H1 (cell line): ENCODE measurements at regions not wholly inside any gene's neighbourhood (a gene's known extent, or its start where the extent isn't known, plus 50 kb on each side); places are given as distances from the start of the nearest gene placed in this dataset.

ENCODE experiments used
- BRCA1 ChIP-seq: IDR thresholded peaks from 2 replicates; pipeline ENCODE4 v1.6.1; 2012; ENCODE audit warnings: low read depth, low read length, improper control_type of control experiment
- CHD7 ChIP-seq: fragments of 300-600 bp; sonication (generic); IDR thresholded peaks from 2 replicates; pipeline ENCODE4 v1.7.1; 2012; ENCODE audit warnings: low read length, moderate library complexity, mild to moderate bottlenecking, inconsistent platforms; ENCODE audit not compliant: insufficient replicate concordance
- EP300 ChIP-seq, 2 experiments: IDR thresholded peaks; 1 replicate in 1 of 2; 2 replicates in 1 of 2; pipeline ENCODE4 v1.6.1; 2011 to 2012; ENCODE audit warnings: low read depth in 2 of 2, low read length in 2 of 2, mild to moderate bottlenecking in 2 of 2, borderline replicate concordance in 1 of 2, inconsistent platforms in 1 of 2, moderate library complexity in 1 of 2
- JUN ChIP-seq: IDR thresholded peaks from 2 replicates; pipeline ENCODE4 v1.6.1; 2011; ENCODE audit warnings: low read depth, mild to moderate bottlenecking, improper control_type of control experiment, low read length
- SAP30 ChIP-seq: fragments of 300-600 bp; sonication (generic); IDR thresholded peaks from 2 replicates; pipeline ENCODE4 v1.7.1; 2012; ENCODE audit warnings: low read length, moderate library complexity, mild to moderate bottlenecking, inconsistent platforms; ENCODE audit not compliant: insufficient read depth, insufficient replicate concordance
- SP4 ChIP-seq: IDR thresholded peaks from 2 replicates; pipeline ENCODE4 v1.6.1; 2012; ENCODE audit warnings: low read length, inconsistent platforms
- TAF1 ChIP-seq: IDR thresholded peaks from 2 replicates; pipeline ENCODE4 v1.6.1; 2011; ENCODE audit warnings: mild to moderate bottlenecking, low read depth, low read length
- TEAD4 ChIP-seq: IDR thresholded peaks from 2 replicates; pipeline ENCODE4 v1.6.1; 2012; ENCODE audit warnings: low read depth, low read length, inconsistent platforms, mixed read lengths

DNA sequence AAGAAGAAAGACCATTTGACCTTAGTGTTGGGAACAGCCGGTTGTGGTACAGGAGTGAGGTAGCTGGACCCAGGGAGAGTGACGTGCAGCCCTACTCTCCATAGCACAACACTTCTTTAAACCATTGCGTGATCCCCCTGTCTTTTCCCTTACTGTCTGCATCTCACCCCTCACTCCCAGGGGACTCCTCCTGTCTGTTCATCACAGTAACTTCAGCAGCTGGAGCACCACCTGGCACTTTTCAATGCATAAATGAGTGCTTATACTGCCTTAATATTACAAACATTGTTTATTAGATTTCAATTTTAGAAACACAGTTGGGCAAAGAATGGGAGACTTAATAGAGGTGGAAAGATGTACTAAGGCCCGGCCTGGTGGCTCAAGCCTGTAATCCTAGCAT, 285.5 kb downstream of the UQCRFS1 start (continued):
- TF ChIP-seq CHD7 (no peak), JUN (no peak), SAP30 (no peak), SP4 (no peak), TAF1 (no peak), BRCA1 (no peak), EP300 (IDR thresholded peaks at IDR 0.05; ENCODE audit: borderline replicate concordance in 1 of 2, low read depth in 2 of 2, low read length in 2 of 2) (no peak), TEAD4 (no peak)
